ENCODE measurements at regions not wholly inside any gene's neighbourhood (a gene's known extent, or its start where the extent isn't known, plus 50 kb on each side); places are given as distances from the start of the nearest gene placed in this dataset.

- peak; percentile 8 for DNase-seq (ENCODE audit: low read depth)
These were observed 235.4 kb upstream of the LYPLAL1 start for GRCh38 chr1:218938259-218938658.

- DNase-seq (ENCODE audit: low read depth) = no peak
These were observed 234.6 kb upstream of the LYPLAL1 start for GRCh38 chr1:218939095-218939494.

DNA sequence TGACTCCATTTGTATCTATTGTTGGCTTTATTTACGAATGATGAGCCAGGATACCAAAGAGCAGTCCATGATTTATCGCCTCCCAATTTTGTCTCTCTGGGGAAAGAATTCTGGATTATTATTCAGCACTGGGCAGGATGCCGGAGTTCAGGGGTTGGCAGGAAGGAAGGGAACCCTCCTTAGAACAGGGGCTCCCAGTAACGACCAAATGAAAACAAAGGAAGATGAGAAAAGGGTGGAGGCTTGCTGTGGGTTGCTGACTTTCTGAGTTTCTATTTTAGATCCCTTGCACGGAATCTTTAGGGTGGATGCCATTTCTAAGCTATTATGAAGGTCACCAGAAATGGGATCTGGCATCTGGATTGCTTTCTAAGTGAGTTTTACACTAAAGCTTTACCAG, 231.2 kb upstream of the LYPLAL1 start:
- DNase-seq (ENCODE audit: low read depth) = peak; percentile 10

- no peak for DNase-seq (ENCODE audit: low read depth)
These were observed 230.3 kb upstream of the LYPLAL1 start for GRCh38 chr1:218943371-218943770.

DNA sequence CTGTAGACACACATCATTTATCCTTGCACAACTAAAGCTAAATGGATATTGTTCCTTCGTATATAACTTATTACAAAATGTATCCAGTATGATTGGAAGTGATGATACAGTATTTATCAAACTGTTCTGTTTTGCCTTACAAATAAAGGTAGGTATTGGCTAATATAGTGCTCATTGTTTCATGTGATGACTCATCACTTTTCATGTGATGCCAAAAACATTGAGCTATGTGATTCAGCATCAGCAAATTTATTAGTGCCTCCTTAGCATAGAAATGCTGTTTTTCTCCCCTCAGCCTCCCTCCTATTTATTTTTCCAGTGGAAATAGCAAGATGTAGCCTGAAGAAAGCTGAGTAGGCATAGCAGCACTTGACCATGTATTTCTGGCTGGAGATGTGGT, 228.6 kb upstream of the LYPLAL1 start:
- no peak for DNase-seq (ENCODE audit: low read depth)

- no peak for DNase-seq (ENCODE audit: low read depth)
These were observed 227.5 kb upstream of the LYPLAL1 start for GRCh38 chr1:218946147-218946546.

- no peak for DNase-seq (ENCODE audit: low read depth)
These were observed 225.2 kb upstream of the LYPLAL1 start for GRCh38 chr1:218948446-218948845.

DNA sequence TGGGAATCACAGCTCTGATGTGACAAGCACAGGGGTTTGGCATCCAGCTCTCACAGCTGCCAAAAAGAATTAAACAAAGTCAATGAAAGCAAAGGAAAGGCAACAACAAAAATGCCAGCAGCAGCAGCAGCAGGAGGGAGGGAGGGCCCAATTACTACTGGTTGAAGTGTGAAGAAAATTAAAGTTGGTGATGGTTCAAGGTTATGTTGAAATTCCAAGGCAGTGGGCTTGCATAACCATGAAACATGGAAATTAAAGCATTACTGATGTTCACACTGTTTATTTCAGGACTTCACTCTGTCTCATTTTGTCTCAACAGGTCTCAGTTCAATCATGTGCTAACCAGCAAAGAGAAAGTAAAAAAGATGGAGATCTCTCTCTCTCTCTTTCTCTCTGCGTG, 220.3 kb upstream of the LYPLAL1 start:
- no peak for DNase-seq (ENCODE audit: low read depth)

DNA sequence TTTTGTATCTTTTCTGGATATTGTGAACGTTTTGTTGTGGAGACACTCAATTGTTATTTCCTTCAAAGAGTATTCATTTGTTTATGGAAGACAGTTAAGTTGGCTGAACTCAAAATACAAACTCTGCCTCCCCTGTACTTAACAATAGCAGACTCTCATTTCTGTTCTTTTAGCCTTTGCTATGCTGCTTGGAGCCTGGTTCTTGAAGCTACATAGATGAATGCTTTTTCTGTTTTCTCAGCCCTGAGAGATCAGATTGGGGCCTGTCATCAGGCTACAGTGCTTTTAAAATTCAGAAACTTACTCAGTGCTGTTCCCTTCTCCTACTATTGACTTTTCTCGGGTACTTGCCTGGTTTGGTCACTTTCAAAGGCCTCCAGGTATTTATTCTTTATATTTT, 215.7 kb upstream of the LYPLAL1 start:
- no peak for DNase-seq (ENCODE audit: low read depth)

DNA sequence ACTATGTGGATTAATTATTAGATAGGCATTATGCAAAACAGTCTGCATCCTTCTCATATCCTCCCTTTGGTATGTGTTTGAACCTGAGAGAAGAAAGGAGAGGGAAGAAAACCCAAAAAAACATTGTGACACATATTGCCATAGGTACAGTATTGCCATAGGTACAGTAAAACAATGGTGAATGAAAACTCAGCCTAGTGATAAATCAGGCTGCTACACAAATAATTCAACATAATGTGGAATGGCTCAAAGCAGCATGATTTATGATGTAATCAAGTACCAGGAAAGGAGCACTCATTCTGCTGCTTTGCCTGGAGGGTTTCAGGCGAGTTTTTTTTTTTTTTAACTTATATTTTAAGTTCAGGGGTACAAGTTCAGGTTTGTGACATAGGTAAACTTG, 213.9 kb upstream of the LYPLAL1 start:
- no peak for DNase-seq (ENCODE audit: low read depth)

- no peak for DNase-seq (ENCODE audit: low read depth)
These were observed 209.1 kb upstream of the LYPLAL1 start for GRCh38 chr1:218964471-218965185.

- DNase-seq (ENCODE audit: low read depth) = no peak
These were observed 207.9 kb upstream of the LYPLAL1 start for GRCh38 chr1:218965821-218966220.

GRCh38 chr1:218967254-218967653, 206.4 kb upstream of the LYPLAL1 start:
- no peak for DNase-seq (ENCODE audit: low read depth)

DNA sequence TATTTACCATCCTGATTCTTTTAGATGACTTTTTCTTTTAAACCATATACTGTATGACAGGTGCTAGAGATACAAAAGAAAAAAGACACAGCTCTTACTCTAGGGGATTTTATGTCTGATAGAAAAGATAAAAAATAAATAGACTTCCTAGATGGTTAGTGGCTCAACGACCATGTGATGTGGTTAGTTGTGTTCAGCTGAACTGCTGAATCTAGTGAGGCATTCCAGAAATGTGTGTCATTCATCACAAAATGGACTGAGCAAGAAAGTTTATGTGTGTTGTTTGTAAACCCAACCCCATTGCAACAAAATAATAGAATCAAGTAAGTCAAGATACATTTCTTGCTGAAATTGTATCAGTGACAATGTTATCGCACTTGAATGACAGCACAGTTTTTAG, 205.8 kb upstream of the LYPLAL1 start:
- DNase-seq (ENCODE audit: low read depth) = peak; percentile 63

DNA sequence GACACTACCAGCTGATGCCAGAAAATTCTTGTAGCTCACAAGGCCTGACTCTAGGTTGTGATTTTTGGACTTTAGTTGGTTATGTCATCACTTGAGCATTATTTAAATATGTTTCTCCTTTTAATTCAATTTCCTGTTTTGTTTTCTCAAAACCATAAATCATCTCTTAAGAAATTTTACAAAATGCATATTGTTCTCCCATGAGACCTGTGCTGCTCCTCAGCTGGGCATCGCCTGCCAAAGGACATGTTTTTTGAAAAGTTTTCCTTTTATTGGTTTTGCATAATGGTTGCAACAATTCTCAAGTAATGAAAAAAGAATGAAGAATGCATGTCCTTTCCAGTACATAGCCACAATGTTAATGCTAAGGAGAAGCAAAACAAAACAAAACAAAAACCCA, 204.7 kb upstream of the LYPLAL1 start:
- peak; percentile 7 for DNase-seq (ENCODE audit: low read depth)

DNA sequence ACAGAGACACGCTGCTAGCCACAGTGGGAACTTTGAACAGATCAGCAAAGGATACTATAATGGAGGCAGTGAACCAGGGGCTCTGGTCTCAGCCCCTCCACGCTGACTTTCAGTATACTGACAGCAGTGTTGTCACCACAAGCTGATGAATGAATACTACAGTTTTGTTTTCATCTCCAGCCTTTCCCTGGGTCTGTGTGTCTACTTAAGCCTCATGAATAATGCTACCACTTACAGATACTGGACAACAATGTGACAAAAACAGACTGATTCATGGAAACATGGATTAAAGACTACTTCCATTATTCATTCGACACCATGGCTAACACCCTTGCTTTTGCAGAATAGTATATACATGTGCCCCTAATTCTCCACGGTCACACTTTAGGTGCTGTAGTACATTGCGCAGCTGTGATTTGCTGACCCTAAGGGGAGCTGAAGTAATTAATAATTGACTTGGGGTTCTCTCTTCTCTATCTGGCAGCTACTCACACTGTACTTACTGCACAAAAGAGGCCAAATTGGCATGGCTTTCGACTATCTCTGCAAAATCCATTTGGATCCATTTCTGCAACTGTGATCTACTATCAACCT, 203.2 kb upstream of the LYPLAL1 start:
- no peak for DNase-seq (ENCODE audit: low read depth)

- DNase-seq (ENCODE audit: low read depth) = peak; percentile 3
These were observed 202.5 kb upstream of the LYPLAL1 start for GRCh38 chr1:218971156-218971555.

- no peak for DNase-seq (ENCODE audit: low read depth)
These were observed 192.8 kb upstream of the LYPLAL1 start for GRCh38 chr1:218980881-218981280.

DNA sequence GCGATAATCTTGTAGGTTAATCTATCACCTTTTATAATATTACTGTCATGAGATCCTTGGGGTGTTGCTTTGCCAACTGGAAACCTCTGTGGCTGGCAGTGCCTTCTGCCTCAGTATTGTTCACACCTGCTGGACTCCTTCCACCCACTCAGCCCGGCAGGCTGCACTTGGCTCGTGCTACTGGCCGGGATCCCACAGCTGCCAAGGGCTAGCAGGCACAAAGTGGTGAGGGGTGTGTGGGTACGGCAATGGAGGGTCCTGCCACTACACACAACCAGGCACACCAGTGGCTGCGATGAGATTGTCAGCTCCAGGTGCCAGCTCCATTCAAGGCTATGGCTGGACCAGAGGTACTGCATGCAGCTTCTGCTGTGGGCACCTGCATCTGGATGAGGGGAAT, 191.2 kb upstream of the LYPLAL1 start:
- DNase-seq (ENCODE audit: low read depth) = no peak

DNA sequence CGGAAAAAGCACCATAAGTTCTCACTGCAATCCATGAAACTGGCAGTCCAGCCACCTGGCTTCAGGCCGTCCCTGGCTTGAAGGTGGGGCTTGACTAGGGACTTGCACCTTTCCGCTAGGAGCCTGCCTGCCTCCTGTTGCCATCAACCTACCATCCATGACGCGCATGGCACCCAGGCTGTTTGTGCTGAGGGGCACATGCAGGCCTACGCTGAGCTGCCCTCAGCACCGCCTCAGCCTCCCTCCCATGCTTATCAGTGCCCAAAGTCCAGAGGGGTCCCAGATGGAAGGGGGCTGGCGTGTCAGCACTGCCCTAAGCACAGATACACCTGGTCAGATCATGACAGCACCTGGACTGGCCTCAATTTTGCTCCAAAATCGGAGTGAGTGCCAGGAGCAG, 190.2 kb upstream of the LYPLAL1 start:
- no peak for DNase-seq (ENCODE audit: low read depth)

GRCh38 chr1:218983848-218984247, 189.8 kb upstream of the LYPLAL1 start:
- DNase-seq (ENCODE audit: low read depth) = no peak

- no peak for DNase-seq (ENCODE audit: low read depth)
These were observed 188.2 kb upstream of the LYPLAL1 start for GRCh38 chr1:218985424-218985984.

GRCh38 chr1:218986816-218987215, 186.9 kb upstream of the LYPLAL1 start:
- DNase-seq (ENCODE audit: low read depth) = no peak

DNA sequence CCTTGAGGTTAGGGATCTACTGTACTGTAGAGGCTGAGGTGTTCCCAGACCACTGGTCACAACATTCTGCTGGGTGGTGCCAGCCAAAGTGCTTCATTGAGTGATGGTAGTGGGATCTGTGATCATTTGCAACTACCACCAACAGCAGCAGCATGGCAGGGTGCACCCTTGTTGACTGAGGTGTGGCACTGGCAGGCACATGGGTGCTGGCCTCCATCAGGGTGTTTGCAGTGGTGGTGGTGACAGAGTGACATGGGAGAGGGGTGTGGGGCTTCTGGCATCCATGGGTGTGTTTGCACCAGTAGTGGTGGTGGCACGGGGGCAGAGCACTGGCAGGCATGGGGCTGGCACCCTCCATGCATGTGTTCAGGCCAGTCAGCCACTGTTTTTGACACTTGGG, 183.7 kb upstream of the LYPLAL1 start:
- no peak for DNase-seq (ENCODE audit: low read depth)

Data from EH (cell line).